HAP-1 (cell line): ENCODE measurements at regions not wholly inside any gene's neighbourhood (a gene's known extent, or its start where the extent isn't known, plus 50 kb on each side); places are given as distances from the start of the nearest gene placed in this dataset.

Source experiments
- DNase-seq, 2 experiments: peaks; one replicate each; pipeline ENCODE4 v3.0.0-alpha.2; 2016 to 2020; ENCODE audit warnings: low spot score in 2 of 2
- H3K27me3 ChIP-seq: fragments of 250-450 bp; sonication (Bioruptor Pico); 2 replicates; pipeline ENCODE4 v1.5.1; 2020; ENCODE audit warnings: low read depth, mild to moderate bottlenecking, moderate library complexity
- H3K36me3 ChIP-seq: fragments of 250-450 bp; sonication (Bioruptor Pico); replicated peaks from 2 replicates; pipeline ENCODE4 v1.5.1; 2020; ENCODE audit warnings: mild to moderate bottlenecking
- H3K4me1 ChIP-seq: fragments of 250-450 bp; sonication (Bioruptor Pico); 2 replicates; pipeline ENCODE4 v1.5.1; 2020; ENCODE audit warnings: mild to moderate bottlenecking
- H3K4me3 ChIP-seq: fragments of 250-450 bp; sonication (Bioruptor Pico); 2 replicates; pipeline ENCODE4 v1.5.1; 2020; ENCODE audit warnings: mild to moderate bottlenecking, moderate library complexity
- H3K9me3 ChIP-seq: fragments of 250-450 bp; sonication (Bioruptor Pico); 2 replicates; pipeline ENCODE4 v1.5.1; 2020; ENCODE audit warnings: mild to moderate bottlenecking, moderate library complexity
- in situ Hi-C: fragments of 300-500 bp; cut with MboI; formaldehyde crosslinking; loops from 3 replicates; pipeline ENCODE4 v1.14.3; 2020; ENCODE audit warnings: low sequenced_read_pairs, inconsistent platforms, mixed read lengths

- no peaks in the 10 kb centered on the region for H3K9me3 ChIP-seq
- DNase-seq: no peak
- in situ Hi-C loops: no loop called here
Observed at GRCh38 chr3:178300441-178300959, 235.7 kb upstream of the KCNMB2 start.

GRCh38 chr3:178302966-178303930 lies 233.0 kb upstream of the KCNMB2 start:
- in situ Hi-C loops: no loop called here

More at GRCh38 chr3:178300441-178300959, 235.7 kb upstream of the KCNMB2 start:
- Histone ChIP-seq H3K4me1 (no peaks in the 10 kb centered on the region), H3K36me3 (no peaks in the 10 kb centered on the region), H3K27me3 (no peaks in the 10 kb centered on the region), H3K4me3 (no peak overlapping the region)

GRCh38 chr3:178304758-178305467 lies 231.3 kb upstream of the KCNMB2 start:
- H3K27me3 ChIP-seq: no peaks in the 10 kb centered on the region
- no peaks in the 10 kb centered on the region for H3K9me3 ChIP-seq
- no peak for DNase-seq
- H3K4me1 ChIP-seq: no peaks in the 10 kb centered on the region
- H3K4me3 ChIP-seq: no peak overlapping the region
- in situ Hi-C loops: no loop called here
- H3K36me3 ChIP-seq: no peaks in the 10 kb centered on the region

More at GRCh38 chr3:178302966-178303930, 233.0 kb upstream of the KCNMB2 start:
- Histone ChIP-seq H3K36me3 (no peaks in the 10 kb centered on the region), H3K4me1 (no peaks in the 10 kb centered on the region), H3K4me3 (no peak overlapping the region), H3K27me3 (no peaks in the 10 kb centered on the region), H3K9me3 (no peaks in the 10 kb centered on the region)
- no peak for DNase-seq

GRCh38 chr3:178306432-178307115 lies 229.7 kb upstream of the KCNMB2 start:
- H3K36me3 ChIP-seq: no peaks in the 10 kb centered on the region
- no peaks in the 10 kb centered on the region for H3K27me3 ChIP-seq
- H3K4me1 ChIP-seq: no peaks in the 10 kb centered on the region
- DNase-seq: no peak
- H3K4me3 ChIP-seq: no peak overlapping the region
- in situ Hi-C loops: no loop called here
- H3K9me3 ChIP-seq: no peaks in the 10 kb centered on the region

- Histone ChIP-seq H3K36me3 (no peaks in the 10 kb centered on the region), H3K27me3 (no peaks in the 10 kb centered on the region), H3K4me1 (no peaks in the 10 kb centered on the region), H3K4me3 (no peak overlapping the region), H3K9me3 (no peaks in the 10 kb centered on the region)
- DNase-seq: no peak
- in situ Hi-C loops: no loop called here
Observed at GRCh38 chr3:178308771-178309170, 227.5 kb upstream of the KCNMB2 start.

GRCh38 chr3:178310949-178311348 lies 225.3 kb upstream of the KCNMB2 start:
- Histone ChIP-seq H3K36me3 (no peaks in the 10 kb centered on the region), H3K9me3 (no peaks in the 10 kb centered on the region), H3K4me3 (no peak overlapping the region), H3K4me1 (no peaks in the 10 kb centered on the region), H3K27me3 (no peaks in the 10 kb centered on the region)
- no peak for DNase-seq
- in situ Hi-C loops: no loop called here

GRCh38 chr3:178313716-178314115 lies 222.5 kb upstream of the KCNMB2 start:
- no peak for DNase-seq
- H3K36me3 ChIP-seq: no peaks in the 10 kb centered on the region
- no peaks in the 10 kb centered on the region for H3K27me3 ChIP-seq
- in situ Hi-C loops: no loop called here
- H3K4me3 ChIP-seq: no peak overlapping the region
- H3K9me3 ChIP-seq: no peaks in the 10 kb centered on the region
- no peaks in the 10 kb centered on the region for H3K4me1 ChIP-seq

GRCh38 chr3:178318340-178318739 lies 217.9 kb upstream of the KCNMB2 start:
- in situ Hi-C loops: no loop called here
- H3K27me3 ChIP-seq: no peaks in the 10 kb centered on the region
- no peak overlapping the region for H3K4me3 ChIP-seq
- no peaks in the 10 kb centered on the region for H3K4me1 ChIP-seq
- no peak for DNase-seq
- H3K36me3 ChIP-seq: no peaks in the 10 kb centered on the region
- no peaks in the 10 kb centered on the region for H3K9me3 ChIP-seq

- DNase-seq: no peak
- Histone ChIP-seq H3K36me3 (no peaks in the 10 kb centered on the region), H3K9me3 (no peaks in the 10 kb centered on the region), H3K27me3 (no peaks in the 10 kb centered on the region), H3K4me3 (no peak overlapping the region), H3K4me1 (no peaks in the 10 kb centered on the region)
- in situ Hi-C loops: no loop called here
Observed at GRCh38 chr3:178318941-178319816, 217.1 kb upstream of the KCNMB2 start.

GRCh38 chr3:178320456-178321351 lies 215.5 kb upstream of the KCNMB2 start:
- no peak for DNase-seq
- Histone ChIP-seq H3K4me3 (no peak overlapping the region), H3K4me1 (no peaks in the 10 kb centered on the region), H3K9me3 (no peaks in the 10 kb centered on the region), H3K36me3 (no peaks in the 10 kb centered on the region), H3K27me3 (no peaks in the 10 kb centered on the region)
- in situ Hi-C loops: no loop called here

- in situ Hi-C loops: no loop called here
- no peaks in the 10 kb centered on the region for H3K9me3 ChIP-seq
- H3K4me1 ChIP-seq: no peaks in the 10 kb centered on the region
- DNase-seq: no peak
- H3K36me3 ChIP-seq: no peaks in the 10 kb centered on the region
- H3K4me3 ChIP-seq: no peak overlapping the region
- no peaks in the 10 kb centered on the region for H3K27me3 ChIP-seq
Observed at GRCh38 chr3:178324356-178324755, 211.9 kb upstream of the KCNMB2 start.

- no peaks in the 10 kb centered on the region for H3K27me3 ChIP-seq
- no peaks in the 10 kb centered on the region for H3K4me1 ChIP-seq
- DNase-seq: peak in 1 of 2 experiments; percentile 14
- H3K9me3 ChIP-seq: no peaks in the 10 kb centered on the region
- in situ Hi-C loops: no loop called here
- H3K36me3 ChIP-seq: no peaks in the 10 kb centered on the region
- no peak overlapping the region for H3K4me3 ChIP-seq
Observed at GRCh38 chr3:178325330-178325729, 210.9 kb upstream of the KCNMB2 start.
